ENCODE measurements at regions not wholly inside any gene's neighbourhood (a gene's known extent, or its start where the extent isn't known, plus 50 kb on each side); places are given as distances from the start of the nearest gene placed in this dataset.

DNA sequence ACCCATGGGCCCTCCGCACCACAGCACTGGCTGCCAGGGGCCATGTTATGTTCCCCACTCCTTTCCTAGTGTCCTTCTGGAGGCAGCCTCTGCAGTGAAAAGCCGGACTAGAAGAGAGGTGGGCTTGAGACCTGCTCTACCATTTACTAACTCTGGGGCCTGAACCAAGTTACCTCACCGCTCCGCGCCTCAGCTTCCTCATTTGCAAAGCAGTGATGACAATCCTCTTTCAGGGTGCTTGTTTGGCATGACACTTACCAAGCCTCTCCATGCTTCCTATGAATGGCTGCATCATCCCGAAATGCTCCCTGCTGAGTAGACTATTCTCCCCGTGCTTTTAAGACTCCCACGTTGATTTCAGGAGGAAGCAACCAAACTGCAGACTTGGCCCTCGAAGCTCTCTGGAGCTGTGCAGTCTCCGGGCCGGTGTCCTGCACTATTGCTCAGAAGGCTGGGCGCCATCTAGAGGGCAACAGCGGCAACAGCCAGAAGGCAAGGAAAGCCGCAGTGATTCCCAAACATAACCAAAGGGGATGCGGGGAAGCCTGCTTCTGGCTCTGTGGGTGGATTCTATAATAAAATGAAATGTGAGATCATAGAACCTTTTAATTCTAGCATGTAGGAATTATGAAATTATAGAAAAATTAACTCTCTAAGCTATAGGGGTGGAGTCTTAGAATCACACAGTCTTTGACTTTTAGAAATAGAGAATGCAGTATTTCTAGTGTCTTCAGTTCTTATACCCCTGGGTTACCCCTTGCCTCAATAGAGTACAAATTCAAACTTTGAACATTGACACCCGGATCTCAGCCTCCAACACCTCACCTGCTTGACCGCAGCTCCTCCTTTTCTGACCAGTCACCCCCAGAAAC lies 599.8 kb upstream of the BRINP1 start:
- peak; percentile 65 for DNase-seq

DNA sequence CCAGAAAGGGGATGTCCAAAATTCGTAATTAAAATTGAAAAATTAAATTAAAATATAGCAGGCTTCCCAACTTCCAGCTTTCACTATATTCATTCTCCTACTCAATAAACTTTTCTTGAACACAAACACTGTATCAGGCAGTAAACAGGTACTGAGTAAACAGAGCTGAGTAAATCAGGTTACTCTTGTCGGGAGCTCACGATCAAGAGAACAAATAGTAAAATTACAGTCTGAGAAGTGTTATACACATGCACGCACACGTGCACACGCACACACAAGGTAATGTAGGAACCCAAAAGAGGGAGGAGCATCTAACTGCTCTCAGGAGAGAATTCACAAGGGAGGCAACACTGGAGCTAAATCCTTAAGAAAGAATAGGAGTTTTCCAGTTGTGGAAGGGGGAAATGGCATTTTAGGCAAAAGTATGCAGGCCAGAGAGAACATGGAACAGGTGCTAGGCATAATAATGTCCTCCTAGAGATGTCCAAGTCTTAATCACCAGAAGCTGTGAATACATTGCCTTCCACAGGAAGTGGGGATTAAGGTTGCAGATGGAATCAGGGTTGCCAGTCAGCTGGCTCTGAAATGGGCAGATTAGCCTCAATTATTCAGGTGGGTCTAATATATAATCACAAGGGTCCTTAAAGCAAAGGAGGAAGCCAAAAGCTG lies 598.8 kb upstream of the BRINP1 start:
- no peak for DNase-seq

DNA sequence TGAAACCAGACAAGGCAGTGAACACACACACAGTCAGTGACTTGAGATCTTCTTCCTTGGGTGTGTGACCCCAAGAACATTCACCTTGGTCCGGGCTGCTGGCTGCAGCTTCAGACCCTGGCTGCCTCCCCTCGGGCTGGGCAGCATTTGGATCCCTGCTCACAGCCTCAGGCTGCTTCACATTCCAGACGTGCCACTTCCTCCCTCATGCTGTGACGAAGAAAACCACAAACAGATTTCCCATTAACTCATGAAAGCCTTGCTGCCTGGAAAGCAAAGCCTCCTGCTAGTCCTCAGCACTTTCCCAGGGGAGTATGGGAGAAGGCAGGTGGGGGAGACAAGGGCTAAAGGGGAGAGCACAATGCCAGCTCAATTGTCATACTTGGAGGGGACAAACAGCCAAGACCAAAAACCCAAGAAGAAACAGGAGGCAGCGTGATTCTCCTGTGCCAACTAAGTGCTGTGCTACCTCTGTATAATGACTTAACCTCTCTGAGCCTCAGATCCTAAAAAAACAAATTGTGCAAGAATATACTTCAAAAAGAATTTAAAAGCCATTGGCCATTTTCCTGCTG lies 594.6 kb upstream of the BRINP1 start:
- DNase-seq, result no peak

DNA sequence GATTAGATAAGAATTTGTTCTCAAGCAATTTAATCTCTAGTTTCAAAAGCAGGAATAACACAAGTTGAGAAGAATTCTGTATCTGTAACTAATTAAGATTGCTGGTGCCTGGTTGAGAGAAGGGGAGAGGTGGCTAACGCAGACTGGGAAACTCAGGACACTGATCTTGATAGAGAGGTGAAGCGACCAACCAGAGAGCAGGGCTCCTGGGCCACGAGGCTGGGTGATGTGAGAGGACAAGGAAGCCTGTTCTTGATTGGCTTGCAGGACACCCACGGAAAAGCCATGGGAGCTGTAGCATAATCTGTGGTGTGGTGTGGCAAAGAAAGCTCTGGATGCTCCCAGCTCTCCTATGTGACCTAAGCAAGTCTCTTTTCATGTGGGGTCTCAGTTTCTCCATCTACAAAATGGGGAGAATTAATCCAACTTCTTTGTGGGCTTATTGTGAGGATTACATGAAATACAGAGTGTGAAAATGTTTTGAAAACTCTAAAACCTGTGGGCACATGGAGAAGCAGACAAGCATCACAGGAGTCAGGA lies 594.1 kb upstream of the BRINP1 start:
- DNase-seq, result no peak

DNA sequence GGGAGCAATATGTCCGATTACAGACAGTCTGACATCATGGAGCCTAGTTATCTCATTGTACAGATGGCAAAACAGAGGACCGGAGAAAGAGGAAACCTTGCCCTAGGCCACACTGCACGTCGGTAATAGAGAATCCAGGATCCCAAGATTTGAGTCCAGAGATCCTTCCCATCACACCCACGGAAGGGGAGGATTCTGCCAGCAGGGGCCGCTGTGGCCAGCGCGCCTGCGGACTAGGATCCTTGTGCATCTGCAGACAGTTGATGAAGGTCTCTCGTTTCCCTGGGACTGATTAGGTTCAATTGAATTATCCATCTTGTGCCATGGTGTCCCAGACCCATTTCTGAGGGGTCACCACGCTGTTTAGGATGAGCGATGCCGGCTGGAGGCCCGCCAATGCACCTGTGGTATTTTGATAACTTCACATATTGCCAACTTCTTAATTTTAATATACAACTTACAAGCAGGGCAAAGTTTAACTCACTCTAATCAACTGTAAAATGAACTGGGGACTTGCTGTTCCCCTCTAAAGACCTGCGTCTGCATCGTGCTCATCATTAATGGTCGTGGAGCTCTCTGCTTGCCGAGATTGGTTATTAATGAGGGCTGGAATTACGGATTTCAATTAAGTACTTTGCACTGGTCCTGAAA lies 592.7 kb upstream of the BRINP1 start:
- peak; percentile 34 for DNase-seq

DNA sequence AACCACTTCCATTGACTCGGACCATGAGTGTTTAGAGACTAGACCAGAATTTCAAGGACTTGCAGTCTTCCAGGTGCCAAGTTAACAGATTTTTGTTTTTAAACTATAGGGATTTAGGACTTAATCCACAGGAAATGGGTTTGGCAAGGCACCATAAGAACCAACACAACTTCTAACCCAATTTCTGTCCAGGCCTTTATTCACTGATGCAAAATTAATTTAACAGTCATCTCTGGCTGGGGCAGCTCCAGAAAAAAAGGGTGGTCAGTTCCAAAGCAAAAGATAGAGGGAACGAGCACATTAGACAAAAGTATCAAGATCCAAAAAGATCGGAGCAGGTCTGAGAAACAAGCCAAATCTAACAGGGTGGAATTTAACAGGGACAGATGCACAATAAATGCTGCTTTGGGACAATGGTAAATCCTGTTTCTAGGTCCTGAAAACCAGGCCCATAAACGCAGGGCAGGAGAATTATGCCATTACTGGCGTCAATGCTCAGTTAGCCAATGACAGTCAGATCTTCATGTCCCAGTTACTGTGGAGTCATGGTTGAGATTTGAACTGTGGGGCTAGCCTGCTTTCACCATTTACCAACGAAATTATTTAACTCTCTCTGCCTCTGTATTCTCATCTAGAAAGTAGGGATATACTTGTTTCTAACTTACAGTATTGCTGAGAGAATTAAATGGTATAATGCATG lies 590.8 kb upstream of the BRINP1 start:
- DNase-seq, result no peak

DNA sequence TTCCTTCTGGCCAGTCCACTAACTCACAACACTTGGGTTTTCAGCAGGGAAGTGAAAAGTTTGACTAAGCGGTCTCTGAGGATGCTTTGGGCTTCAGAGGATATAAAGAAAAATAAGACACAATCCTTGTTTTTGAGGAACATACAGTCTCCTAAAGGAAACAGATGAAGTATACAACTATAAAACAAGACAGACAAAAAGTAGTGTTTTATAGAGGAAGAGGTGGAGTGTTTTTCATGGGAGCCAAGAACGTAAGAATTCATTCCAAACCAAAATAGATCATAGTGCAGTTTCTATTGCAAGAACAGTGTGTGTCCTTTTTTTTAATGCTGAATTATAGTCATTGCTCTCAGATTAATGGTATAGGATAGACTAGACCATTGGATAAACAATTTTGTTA lies 586.9 kb upstream of the BRINP1 start:
- DNase-seq, result no peak

DNA sequence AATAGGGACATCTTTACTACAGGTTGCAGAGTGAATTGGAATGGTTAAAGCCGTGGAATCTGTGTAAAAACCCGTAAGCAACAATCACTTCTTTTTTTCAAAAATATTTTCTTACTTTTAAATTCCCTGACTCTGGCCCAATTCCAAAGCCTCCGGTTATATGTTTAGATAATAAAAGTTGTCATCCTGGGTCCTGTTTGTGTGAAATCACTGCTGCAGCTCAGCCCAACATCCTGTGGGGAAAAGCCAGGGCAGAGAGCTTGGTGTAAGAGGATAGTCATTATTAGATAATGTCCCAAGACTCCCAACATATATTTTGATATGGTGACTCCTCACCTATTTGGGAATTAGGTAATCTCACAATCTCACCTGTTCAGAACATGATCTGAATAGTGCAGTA lies 586.0 kb upstream of the BRINP1 start:
- no peak for DNase-seq

DNA sequence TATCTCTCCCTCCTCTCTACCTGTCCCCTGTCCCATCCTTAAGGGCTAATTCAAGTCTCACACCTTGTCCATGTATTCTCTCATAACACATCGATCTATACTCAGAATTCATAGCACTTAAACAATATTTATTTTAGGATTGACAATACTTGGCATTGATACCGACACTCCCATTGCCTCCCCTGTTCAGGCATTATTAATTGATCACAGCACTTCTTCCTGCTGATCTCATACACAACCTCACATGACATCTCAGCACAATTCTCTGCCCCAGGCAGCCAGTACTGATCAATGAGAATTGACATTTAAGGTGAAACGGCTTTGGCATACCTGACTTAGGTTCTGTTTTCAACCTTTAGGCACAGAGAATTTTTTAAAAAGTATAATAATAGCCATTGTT lies 582.4 kb upstream of the BRINP1 start:
- no peak for DNase-seq

DNA sequence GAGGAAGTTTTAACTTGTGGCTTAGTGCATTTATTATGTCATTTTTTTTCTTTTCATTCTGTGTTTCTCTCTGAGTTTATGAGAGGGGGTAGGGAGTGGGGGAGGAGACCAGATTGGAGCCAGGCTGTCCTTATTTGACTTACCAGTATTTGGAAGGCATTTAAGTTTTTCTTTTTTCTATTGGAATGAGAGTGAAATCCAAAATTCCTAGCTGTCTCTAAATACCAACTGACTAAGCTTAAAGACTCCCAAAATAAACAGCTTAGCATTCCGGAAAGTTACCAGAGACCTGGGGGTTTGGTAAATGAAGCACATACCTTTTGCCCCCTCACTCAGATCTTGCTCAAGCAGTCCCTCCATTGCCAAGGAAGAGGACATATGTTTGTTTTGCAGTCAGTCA lies 581.9 kb upstream of the BRINP1 start:
- DNase-seq, result no peak

DNA sequence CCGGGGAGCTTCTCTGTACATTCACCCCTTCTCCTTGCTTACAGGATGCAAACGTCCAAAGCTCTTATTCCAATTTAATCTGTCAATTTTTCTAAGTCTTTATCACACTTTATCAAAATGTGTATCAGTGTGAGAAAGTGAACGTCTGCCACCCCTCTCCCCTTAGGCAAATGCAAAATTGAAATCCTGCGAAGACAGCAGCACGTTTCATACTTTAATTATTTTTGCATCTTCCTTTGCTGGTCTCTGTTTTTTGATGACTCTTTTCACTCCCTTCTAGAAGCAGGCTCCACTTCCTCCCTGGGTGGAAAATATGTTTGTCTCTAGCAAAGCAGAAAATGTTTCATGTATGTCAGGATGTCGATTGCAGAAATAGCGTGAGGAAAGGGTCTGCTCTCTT lies 576.5 kb upstream of the BRINP1 start:
- DNase-seq, result no peak

DNA sequence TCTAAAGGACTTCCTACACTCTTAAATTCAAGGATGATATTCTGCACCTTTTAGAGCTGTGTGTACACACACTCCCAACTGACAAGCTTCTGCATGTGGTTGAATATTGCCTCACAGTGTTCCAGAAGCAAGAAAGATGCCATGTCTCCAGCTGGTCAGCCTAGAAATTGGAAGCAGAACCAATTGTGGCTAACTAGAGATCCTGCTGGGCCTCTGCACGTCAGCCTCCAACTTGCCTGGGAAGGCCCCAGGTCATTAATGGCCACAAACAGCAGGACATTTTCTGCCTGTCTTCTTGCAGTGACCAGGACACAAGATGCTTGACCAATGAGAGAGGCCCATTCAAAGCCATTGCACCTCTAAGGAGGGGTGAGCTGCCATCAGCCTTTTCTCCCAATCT lies 571.9 kb upstream of the BRINP1 start:
- DNase-seq, result no peak

DNA sequence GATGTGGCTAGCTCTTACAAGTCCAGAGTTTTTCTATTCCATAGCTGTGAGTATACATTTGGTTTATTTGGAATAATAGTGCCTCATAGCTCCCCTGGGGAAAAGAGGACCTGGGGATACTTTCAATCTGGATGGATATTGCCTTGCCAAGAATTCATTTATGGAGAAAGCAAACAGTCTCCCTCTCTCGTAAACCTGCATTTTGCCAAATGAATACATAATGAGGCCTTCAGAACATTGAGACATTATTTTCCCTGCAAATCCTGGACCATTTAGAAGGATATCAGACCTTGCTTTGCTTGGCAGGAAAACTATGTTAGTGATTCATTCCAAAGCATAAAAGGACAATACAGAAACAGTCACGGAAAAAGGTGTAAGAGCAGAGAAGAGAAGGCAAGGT lies 569.6 kb upstream of the BRINP1 start:
- no peak for DNase-seq

DNA sequence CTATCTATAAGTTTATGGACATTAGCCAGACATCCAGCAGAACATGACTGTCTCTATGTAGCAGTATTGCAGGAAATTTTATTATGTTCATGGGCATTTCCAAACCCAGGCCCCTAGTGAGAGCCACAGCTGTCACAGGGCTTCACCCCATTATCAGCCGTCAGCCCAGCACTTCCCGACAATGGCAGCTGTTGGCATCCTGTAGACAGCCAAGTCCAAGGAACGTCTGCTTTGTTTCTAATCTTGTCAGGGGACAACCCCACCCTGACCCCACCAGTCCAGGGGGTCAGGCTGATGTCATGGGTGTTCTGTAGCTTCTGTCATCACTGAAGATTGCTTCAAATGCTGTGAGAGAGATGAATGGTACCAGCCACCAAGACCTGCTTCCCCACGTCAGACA lies 565.3 kb upstream of the BRINP1 start:
- no peak for DNase-seq

DNA sequence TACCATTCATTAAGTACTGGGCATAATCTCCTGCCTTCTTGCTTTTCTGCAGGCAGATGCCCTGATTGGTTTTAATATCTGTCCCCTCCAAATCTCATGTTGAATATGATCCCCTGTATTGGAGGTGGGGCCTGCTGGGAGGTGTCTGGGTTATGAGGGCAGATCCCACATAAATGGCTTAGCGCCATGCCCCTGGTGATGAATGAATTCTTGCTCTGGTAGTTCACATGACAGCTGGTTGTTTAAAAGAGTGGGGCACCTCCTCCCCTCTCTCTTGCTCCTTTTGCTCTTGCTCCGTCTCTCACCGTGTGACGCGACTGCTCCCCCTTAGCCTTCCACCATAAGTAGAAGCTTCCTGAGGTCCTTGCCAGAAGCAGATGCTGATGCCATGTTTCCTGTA lies 564.0 kb upstream of the BRINP1 start:
- DNase-seq, result no peak

DNA sequence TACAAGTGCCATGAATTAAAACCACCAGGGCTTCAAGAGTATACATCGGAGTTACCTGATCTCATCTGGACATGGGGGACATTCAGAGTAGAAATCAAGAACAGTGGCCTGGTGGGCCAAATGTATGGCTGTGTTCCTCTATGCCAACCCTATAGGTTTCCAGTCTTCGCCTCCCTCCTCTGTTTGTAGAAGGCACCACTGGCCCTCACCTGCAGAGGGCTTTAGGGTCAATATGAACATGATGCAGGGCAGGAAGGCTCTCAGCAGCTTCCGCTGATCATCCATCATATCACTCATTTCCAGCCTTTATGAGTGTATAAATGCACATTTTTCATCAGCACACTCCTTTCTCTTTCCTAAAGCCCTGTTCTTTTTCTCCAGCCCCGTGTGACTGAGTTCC lies 555.5 kb upstream of the BRINP1 start:
- no peak for DNase-seq

DNA sequence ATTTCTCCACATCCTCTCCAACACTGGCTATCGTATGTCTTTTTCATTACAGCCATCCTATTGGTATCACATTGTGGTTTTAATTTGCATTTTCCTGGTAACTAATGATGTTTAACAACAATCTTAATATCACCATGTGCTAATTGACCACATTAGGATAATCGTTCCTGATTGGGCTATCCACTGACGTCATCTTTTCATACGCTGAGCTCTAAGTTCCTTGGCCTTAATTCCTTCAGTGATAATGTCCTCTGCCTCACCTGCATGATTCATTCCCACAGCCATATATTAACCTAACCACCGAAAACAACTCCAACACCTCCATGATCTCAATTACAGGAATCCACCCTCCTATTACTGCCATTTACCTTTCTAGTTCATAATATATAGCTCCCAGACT lies 547.9 kb upstream of the BRINP1 start:
- no peak for DNase-seq

DNA sequence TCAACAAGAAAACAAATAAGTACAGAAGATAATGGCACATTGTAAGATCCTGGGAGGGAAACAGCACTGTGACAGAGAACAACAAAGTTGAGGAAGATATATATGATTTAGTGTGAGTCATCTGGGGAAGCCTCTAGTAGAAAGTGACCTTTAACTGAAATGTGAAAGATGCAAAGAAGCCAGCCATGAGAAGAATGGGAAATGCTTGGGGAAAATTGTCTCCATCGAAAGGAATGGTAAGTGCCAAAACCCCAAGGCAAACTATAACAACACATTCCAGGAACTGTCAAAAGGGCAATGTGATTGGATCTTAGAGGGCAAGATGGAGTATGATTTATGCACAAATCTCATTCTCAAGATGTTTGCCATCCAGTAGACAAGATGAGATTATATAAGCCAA lies 537.8 kb upstream of the BRINP1 start:
- DNase-seq, result no peak

DNA sequence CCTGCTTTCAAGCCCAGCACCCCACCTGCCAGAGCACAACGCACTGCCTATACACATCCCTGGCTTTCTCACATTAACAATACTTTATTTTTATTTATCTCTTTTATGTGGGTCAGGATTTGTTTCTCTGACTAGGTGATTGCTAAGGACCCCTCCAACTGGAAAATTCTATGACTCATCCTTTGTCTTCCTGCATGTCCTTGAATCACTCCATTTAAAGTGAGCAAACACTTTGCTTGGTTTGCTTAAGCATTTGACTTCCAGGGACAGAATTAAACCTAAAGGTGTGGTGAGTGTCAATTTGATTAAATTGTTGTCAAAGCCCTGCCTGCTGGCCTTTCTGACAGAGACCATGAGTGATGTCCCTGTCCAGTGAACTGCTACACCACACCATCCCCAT lies 536.5 kb upstream of the BRINP1 start:
- no peak for DNase-seq

DNA sequence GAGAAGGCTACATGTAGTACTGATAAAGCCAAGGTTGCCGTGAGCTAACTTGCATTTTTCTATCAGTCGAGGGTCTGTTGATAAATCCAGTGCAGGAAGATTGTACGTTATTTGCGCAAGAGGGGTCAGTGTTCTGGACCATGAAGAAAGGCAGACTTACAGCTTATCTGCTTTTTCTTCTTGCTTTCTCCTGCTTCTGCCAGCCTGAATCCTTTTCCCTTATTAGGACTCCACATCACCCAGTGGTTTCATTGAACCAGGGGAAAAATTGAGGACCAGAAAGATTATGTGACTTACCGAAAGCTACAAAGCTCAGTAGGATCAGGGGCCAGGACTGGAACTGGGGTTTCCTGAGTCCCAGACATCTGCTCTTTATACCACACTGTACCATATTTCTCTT lies 534.6 kb upstream of the BRINP1 start:
- no peak for DNase-seq

DNA sequence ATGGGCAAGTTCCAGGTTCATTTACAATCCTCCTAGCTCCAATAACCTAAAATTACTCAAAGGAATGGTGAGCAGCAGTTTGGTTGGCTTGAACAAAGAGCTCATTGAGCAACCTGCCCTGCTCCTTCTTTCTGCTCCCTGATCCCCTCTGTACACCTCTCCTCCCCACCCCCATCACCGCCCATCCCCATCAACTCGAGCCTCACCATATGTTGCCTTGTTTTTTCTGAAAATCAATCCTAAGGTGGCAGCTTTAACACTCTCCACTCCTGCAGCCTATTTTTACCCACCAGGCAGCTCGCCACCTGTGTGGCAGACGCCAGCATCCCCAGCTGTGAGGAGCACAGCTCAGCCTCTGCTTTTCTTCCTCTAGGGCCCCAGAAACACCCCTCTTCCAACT lies 533.4 kb upstream of the BRINP1 start:
- no peak for DNase-seq

DNA sequence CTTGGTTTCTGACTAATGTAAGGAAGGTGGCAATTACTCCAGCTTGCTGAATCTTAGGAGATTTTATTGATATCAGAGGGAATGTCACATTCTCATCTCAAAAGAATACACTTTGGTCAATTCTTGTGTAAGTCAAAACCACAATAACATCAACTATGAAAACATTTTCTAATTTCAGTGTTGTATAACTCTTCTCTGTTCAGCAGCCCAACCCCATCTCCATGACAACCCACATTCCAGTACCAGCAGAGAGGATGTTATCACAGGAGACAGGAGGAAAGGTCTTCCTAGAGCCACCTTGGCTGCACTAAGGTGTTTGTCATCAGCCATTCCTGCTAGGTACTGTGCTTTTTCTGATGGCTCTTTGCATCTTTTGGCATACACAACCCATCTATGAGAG lies 529.1 kb upstream of the BRINP1 start:
- DNase-seq, result no peak

DNA sequence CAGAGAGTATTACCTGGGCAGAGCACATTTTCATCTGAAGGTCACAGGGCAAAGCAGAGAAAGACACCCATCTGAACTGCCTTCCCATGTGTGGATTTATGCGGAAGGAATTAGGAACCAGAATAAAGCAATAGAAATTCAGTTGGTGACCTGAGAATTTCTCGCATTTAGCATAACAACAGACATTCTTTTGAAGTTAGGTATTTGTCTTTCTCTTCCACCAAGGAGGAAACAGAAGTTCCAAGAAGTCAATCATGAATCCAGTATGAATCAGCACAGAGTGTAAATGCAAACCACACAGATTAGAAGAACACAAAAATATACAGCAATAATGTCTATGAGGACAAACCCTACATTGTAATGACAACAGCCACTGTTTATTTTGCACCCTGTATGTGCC lies 515.2 kb upstream of the BRINP1 start:
- no peak for DNase-seq

All from suppressor macrophage treated with lipopolysaccharide for 4 hours (primary cell).